PC-9 (cell line): ENCODE measurements at regions not wholly inside any gene's neighbourhood (a gene's known extent, or its start where the extent isn't known, plus 50 kb on each side); places are given as distances from the start of the nearest gene placed in this dataset.

Experiments used
- BruUV-seq: library from RNA; stranded (reverse); fragments of 400-500 nt; replicated peaks from 2 replicates; lab custom pipeline; 2021; lab: Mats Ljungman, UMichigan
- CTCF ChIA-PET: fragments of 300-600 bp; sonication (Branson Sonifier 250); formaldehyde crosslinking; loops from one replicate; lab custom pipeline; 2022; ENCODE audit warnings: antibody characterized with exemption; lab: Charles Lee
- POLR2A ChIA-PET: fragments of 300-600 bp; sonication (Branson Sonifier 250); formaldehyde crosslinking; loops from one replicate; lab custom pipeline; 2022; ENCODE audit warnings: antibody characterized with exemption; ENCODE audit not compliant: unreplicated experiment; lab: Charles Lee
- DNase-seq, 2 experiments: peaks; one replicate each; pipeline versions ENCODE4 v3.0.0 to v3.0.0-alpha.2; 2015 to 2022; ENCODE audit warnings: mixed read lengths in 1 of 2
- H2AFZ ChIP-seq: fragments of 200-600 bp; sonication (generic); 2 replicates; pipeline ENCODE4 v1.8.1; 2017; ENCODE audit warnings: antibody characterized with exemption
- H3F3A ChIP-seq: fragments of 200-600 bp; sonication (generic); 2 replicates; pipeline ENCODE4 v1.8.1; 2017; ENCODE audit warnings: antibody characterized with exemption, mild to moderate bottlenecking, low read depth; ENCODE audit not compliant: insufficient read depth
- H3K27ac ChIP-seq: fragments of 200-600 bp; sonication (generic); 2 replicates; pipeline ENCODE4 v1.6.1; 2016; ENCODE audit warnings: mixed run types
- H3K27me3 ChIP-seq: fragments of 200-600 bp; sonication (generic); 2 replicates; pipeline ENCODE4 v1.6.1; 2016; ENCODE audit warnings: low read depth, mixed run types; ENCODE audit not compliant: insufficient read depth
- H3K36me3 ChIP-seq: fragments of 200-600 bp; sonication (generic); 2 replicates; pipeline ENCODE4 v1.6.1; 2016; ENCODE audit warnings: low read depth, mixed run types
- H3K4me1 ChIP-seq: fragments of 200-600 bp; sonication (generic); replicated peaks from 2 replicates; pipeline ENCODE4 v1.6.1; 2016; ENCODE audit warnings: mixed run types; ENCODE audit not compliant: insufficient read depth
- H3K4me2 ChIP-seq: fragments of 200-600 bp; sonication (generic); 2 replicates; pipeline ENCODE4 v1.6.1; 2017; ENCODE audit warnings: mixed run types
- H3K4me3 ChIP-seq: fragments of 200-600 bp; sonication (generic); 2 replicates; pipeline ENCODE4 v1.6.1; 2016; ENCODE audit warnings: mixed run types
- H3K79me2 ChIP-seq: fragments of 200-600 bp; sonication (generic); 2 replicates; pipeline ENCODE4 v1.6.1; 2017; ENCODE audit warnings: low read depth, mixed run types
- H3K9me2 ChIP-seq: fragments of 200-600 bp; sonication (generic); 2 replicates; pipeline ENCODE4 v1.8.1; 2017; ENCODE audit warnings: mild to moderate bottlenecking; ENCODE audit not compliant: insufficient read depth
- H3K9me3 ChIP-seq: fragments of 200-600 bp; sonication (generic); 2 replicates; pipeline ENCODE4 v1.8.1; 2016; ENCODE audit warnings: low read depth; ENCODE audit not compliant: insufficient read depth
- H4K20me1 ChIP-seq: fragments of 200-600 bp; sonication (generic); 2 replicates; pipeline ENCODE4 v1.8.1; 2017; ENCODE audit not compliant: insufficient read depth
- CTCF ChIP-seq: fragments of 200-600 bp; sonication (generic); conservative IDR thresholded peaks from 2 replicates; pipeline ENCODE4 v1.6.1; 2017; ENCODE audit warnings: mixed run types, antibody characterized with exemption, mild to moderate bottlenecking, moderate library complexity
- EZH2 ChIP-seq: fragments of 200-600 bp; sonication (generic); IDR thresholded peaks from 2 replicates; pipeline ENCODE4 v1.8.0; 2017; ENCODE audit warnings: antibody characterized with exemption, low read depth
- intact Hi-C: fragments of 100-400 bp; cut with micrococcal nuclease; formaldehyde crosslinking; loops from one replicate; pipeline ENCODE4 v1.10.0; 2022; ENCODE audit not compliant: unreplicated experiment

GRCh38 chr18:40388121-40388520, 1566.9 kb upstream of the PIK3C3 start:
- no TSS peak for BruUV-seq
- Histone ChIP-seq H3K4me1 (no peaks in the 10 kb centered on the region), H3K27ac (no peak overlapping the region), H3F3A (no peaks in the 10 kb centered on the region), H3K79me2 (no peaks in the 10 kb centered on the region), H3K27me3 (no peaks in the 10 kb centered on the region), H4K20me1 (no peaks in the 10 kb centered on the region), H3K4me3 (no peak overlapping the region), H3K36me3 (no peaks in the 10 kb centered on the region), H2AFZ (no peak overlapping the region), H3K4me2 (no peak overlapping the region), H3K9me3 (no peaks in the 10 kb centered on the region), H3K9me2 (no peaks in the 10 kb centered on the region)
- ChIA-PET CTCF (no interaction called here), POLR2A (no interaction called here)
- TF ChIP-seq CTCF (no peak), EZH2 (no peak)
- intact Hi-C loops: no loop called here
- DNase-seq: no peak

GRCh38 chr18:40387130-40387787, 1567.8 kb upstream of the PIK3C3 start:
- intact Hi-C loops: no loop called here
- no peak overlapping the region for H3K27ac ChIP-seq
- no peaks in the 10 kb centered on the region for H3K27me3 ChIP-seq
- no peaks in the 10 kb centered on the region for H3K36me3 ChIP-seq
- ChIA-PET POLR2A (no interaction called here), CTCF (no interaction called here)
- no peak for DNase-seq
- no peaks in the 10 kb centered on the region for H4K20me1 ChIP-seq
- H3K79me2 ChIP-seq: no peaks in the 10 kb centered on the region
- no peaks in the 10 kb centered on the region for H3K9me3 ChIP-seq
- H3K9me2 ChIP-seq: no peaks in the 10 kb centered on the region
- no peak overlapping the region for H3K4me3 ChIP-seq
- BruUV-seq: no TSS peak
- H3K4me1 ChIP-seq: no peaks in the 10 kb centered on the region
- H2AFZ ChIP-seq: no peak overlapping the region
- no peak overlapping the region for H3K4me2 ChIP-seq
- no peak for TF ChIP-seq CTCF
- TF ChIP-seq EZH2: no peak
- no peaks in the 10 kb centered on the region for H3F3A ChIP-seq

- intact Hi-C loops: no loop called here
- Histone ChIP-seq H2AFZ (no peak overlapping the region), H3K36me3 (no peaks in the 10 kb centered on the region), H3K9me2 (no peaks in the 10 kb centered on the region), H3K4me2 (no peak overlapping the region), H3K27ac (no peak overlapping the region), H3K4me3 (no peak overlapping the region), H3K79me2 (no peaks in the 10 kb centered on the region), H4K20me1 (no peaks in the 10 kb centered on the region), H3K4me1 (no peaks in the 10 kb centered on the region), H3K27me3 (no peaks in the 10 kb centered on the region), H3K9me3 (no peaks in the 10 kb centered on the region), H3F3A (no peaks in the 10 kb centered on the region)
- POLR2A ChIA-PET: no interaction called here
- TF ChIP-seq CTCF: no peak
- TF ChIP-seq EZH2: no peak
- CTCF ChIA-PET: no interaction called here
- no TSS peak for BruUV-seq
- no peak for DNase-seq
These were observed 1572.8 kb upstream of the PIK3C3 start for GRCh38 chr18:40382197-40382596.
